ENCODE measurements at regions not wholly inside any gene's neighbourhood (a gene's known extent, or its start where the extent isn't known, plus 50 kb on each side); places are given as distances from the start of the nearest gene placed in this dataset.

DNA sequence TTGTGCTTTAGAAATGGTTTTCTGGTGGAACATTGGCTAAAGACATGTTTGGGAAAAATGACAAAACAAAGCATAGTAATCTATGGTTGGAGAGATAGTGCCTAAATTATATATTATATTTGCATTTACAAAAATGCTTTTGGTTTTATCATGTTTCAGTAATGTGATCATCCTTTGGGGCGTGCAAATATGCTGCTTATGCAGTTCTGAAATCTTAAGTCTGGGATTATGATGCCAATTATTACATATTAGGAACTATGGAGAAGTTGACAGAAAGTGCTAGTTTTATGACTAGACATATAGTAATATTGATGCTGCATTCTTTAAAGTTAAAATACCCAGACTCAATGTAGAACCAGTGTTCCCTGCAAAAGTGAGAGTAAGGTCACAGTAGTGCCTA, 655.0 kb downstream of the METTL15 start:
- TF ChIP-seq, protein P1, sequence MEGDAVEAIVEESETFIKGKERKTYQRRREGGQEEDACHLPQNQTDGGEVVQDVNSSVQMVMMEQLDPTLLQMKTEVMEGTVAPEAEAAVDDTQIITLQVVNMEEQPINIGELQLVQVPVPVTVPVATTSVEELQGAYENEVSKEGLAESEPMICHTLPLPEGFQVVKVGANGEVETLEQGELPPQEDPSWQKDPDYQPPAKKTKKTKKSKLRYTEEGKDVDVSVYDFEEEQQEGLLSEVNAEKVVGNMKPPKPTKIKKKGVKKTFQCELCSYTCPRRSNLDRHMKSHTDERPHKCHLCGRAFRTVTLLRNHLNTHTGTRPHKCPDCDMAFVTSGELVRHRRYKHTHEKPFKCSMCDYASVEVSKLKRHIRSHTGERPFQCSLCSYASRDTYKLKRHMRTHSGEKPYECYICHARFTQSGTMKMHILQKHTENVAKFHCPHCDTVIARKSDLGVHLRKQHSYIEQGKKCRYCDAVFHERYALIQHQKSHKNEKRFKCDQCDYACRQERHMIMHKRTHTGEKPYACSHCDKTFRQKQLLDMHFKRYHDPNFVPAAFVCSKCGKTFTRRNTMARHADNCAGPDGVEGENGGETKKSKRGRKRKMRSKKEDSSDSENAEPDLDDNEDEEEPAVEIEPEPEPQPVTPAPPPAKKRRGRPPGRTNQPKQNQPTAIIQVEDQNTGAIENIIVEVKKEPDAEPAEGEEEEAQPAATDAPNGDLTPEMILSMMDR (IDR thresholded peaks at IDR 0.05; ENCODE audit: borderline replicate concordance, insufficient read depth, low read depth, low read length), result no peak
- H3K4me3 ChIP-seq (ENCODE audit: low read depth, low read length), result no peak overlapping the region

DNA sequence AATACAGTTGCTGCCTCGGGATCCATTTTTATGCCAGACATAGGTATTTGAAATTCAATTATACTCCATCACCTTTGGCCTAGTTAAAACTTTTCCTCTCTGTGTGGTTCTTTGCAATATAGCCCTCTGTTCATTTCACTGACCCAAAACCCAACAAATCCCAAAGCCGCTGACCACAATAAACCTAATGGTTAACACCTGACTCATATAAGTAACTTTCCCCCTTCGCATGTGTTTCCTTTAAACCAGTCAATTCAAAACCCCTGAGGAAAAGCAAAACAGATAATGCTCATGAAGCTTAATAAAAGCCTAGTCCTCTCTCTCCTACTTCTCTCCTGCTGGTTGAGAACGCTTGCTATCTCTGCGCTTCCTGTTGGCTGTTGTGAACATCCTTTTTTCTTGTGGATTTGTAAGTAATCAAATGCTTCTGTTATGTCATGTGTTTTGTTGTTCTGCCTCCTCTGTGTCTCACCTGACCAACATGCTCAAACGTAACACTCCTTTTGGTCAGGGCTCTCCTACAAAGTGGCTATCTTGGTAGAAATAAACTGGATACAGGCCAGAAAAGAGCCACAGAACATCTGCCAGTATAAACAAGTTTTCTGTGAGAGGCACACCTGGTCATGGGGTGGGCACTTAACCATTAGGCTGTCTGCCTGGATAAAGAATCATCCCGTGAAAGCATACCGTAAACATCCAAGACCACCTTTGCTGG, 652.6 kb downstream of the METTL15 start:
- TF ChIP-seq, protein P1 (IDR thresholded peaks at IDR 0.05; ENCODE audit: borderline replicate concordance, insufficient read depth, low read depth, low read length), result no peak
- H3K4me3 ChIP-seq (ENCODE audit: low read depth, low read length), result no peak overlapping the region

DNA sequence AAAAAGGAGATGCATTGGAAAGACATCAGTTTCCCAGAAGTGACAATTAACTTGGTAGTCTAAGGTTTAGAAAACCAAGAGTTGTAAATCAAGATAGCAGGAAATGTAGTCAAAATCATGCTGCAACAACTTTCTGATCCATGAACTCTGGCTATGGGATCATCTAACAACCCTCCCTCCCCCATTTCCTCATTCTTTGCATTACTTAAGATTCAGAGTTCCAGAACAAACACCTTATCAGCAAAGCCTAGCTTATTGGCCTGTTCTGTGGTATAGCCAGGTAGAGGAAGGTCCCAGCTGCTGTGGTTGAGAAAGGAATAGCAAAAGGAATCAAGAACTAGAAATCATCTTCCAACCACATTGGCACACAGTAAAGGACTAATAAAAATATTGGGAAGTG, 651.1 kb downstream of the METTL15 start:
- TF ChIP-seq, protein P1 (IDR thresholded peaks at IDR 0.05; ENCODE audit: borderline replicate concordance, insufficient read depth, low read depth, low read length), result no peak
- H3K4me3 ChIP-seq (ENCODE audit: low read depth, low read length), result no peak overlapping the region

DNA sequence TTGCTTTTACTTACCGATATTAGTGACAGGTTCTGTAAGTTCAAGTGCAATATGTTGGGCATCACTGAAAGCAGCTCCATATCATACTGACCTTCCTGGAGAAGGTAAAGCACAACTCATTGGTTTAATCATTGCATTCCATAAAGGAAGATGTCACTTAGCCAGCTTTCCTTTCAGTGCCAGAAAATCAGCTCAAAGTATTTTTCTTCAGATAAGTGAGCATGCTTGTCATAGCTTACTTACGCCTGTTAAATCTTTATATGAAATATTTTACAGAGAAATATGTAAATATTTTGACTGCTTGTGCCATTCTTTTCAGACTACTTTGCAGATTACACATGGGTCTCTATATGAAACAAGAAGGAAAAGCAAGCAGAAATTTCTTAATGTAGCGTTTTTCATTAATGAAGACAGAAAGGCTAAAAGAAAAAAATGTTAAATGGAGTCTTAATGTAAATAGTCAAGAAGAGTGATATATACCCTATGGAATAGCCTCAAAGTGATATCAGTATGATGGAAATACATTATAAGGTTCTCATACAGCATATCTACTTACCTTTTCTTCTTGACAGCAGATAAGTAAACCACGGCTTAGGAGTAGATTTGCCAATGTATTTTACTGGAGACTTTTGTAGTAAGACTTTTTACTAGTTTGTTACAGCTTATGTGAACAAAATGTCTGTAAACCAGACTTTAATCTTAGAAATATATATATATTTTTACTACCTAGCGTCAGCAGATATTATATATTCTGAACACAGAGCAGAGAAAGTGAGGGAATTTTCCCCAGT, 649.7 kb downstream of the METTL15 start:
- H3K4me3 ChIP-seq (ENCODE audit: low read depth, low read length), result no peak overlapping the region

DNA sequence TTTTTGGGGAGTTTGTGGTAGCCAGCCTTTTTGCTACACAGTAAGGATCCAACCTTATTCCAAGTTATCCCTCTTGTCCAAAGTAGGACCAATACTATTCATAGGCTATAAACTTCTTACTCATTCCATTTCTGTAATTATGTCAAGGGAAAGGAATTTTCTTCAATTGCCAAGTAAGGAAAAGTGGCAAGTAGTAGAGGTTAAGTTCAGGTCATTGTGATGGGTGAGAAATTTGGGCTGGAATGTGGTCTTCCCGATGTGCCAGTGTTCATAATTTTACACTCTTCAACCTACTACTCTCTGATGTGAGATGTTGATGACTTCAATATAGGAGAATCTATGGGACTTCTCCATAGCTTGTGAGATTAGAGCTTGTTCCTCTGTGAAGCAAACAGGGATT, 648.8 kb downstream of the METTL15 start:
- TF ChIP-seq, protein P1 (IDR thresholded peaks at IDR 0.05; ENCODE audit: borderline replicate concordance, insufficient read depth, low read depth, low read length), result no peak

More for the DNA sequence above, 649.7 kb downstream of the METTL15 start:
- TF ChIP-seq, protein P1 (IDR thresholded peaks at IDR 0.05; ENCODE audit: borderline replicate concordance, insufficient read depth, low read depth, low read length), result no peak

DNA sequence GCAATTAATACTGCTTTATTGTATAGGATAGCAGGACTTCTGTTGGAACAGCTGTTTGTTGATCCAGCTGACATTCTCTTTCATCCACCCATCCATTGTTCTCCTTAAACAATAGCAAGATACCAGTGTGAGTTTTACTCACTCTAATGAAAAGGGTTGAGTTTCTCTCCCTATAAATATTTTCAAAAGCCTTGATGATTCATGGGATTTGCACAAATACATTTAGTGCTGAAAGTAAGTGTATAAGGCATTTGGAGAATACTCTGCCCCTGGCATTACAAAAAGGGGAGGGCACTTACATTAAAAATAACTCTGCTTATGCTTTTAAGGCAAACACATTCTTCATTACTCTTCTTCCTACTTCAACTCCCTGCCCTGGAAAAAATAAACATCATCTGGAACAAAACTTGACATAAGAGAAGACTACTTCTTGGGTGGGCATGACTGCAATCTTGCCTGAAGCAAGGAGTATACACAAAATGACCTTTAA, 634.9 kb downstream of the METTL15 start:
- no peak overlapping the region for H3K4me3 ChIP-seq (ENCODE audit: low read depth, low read length)
- TF ChIP-seq, protein P1 (IDR thresholded peaks at IDR 0.05; ENCODE audit: borderline replicate concordance, insufficient read depth, low read depth, low read length), result no peak

More for the DNA sequence above, 648.8 kb downstream of the METTL15 start:
- H3K4me3 ChIP-seq (ENCODE audit: low read depth, low read length), result no peak overlapping the region
